Gastroesophageal sphincter (tissue), 3 donors: ENCODE measurements at regions not wholly inside any gene's neighbourhood (a gene's known extent, or its start where the extent isn't known, plus 50 kb on each side); places are given as distances from the start of the nearest gene placed in this dataset.

ENCODE experiments used
- EP300 ChIP-seq: sonication (generic); formaldehyde crosslinking; IDR thresholded peaks from one replicate; pipeline ENCODE4 v1.6.1; 2017; ENCODE audit warnings: antibody characterized with exemption, mild to moderate bottlenecking
- POLR2A ChIP-seq, 2 donors: fragments of 450-650 bp; IDR thresholded peaks; one replicate each; pipeline ENCODE4 v1.6.1; 2017; ENCODE audit warnings: antibody characterized with exemption in 2 of 2, mild to moderate bottlenecking in 2 of 2, moderate library complexity in 1 of 2
- POLR2AphosphoS5 ChIP-seq: sonication (generic); formaldehyde crosslinking; IDR thresholded peaks from one replicate; pipeline ENCODE4 v1.6.1; 2017; ENCODE audit warnings: antibody characterized with exemption
- TF ChIP-seq, protein P1 (sequence below), 4 experiments: fragments of 200-600 bp in 2 of 4; fragments of 450-650 bp in 2 of 4; sonication (generic) in 1 of 4; IDR thresholded peaks; one replicate each; pipeline ENCODE4 v1.5.1; 2017 to 2019; ENCODE audit warnings: antibody characterized with exemption in 4 of 4, mild to moderate bottlenecking in 2 of 4, moderate library complexity in 2 of 4

- TF ChIP-seq POLR2AphosphoS5 (no peak), POLR2A (IDR thresholded peaks at IDR 0.05) (no peak), EP300 (no peak)
- TF ChIP-seq, protein P1, sequence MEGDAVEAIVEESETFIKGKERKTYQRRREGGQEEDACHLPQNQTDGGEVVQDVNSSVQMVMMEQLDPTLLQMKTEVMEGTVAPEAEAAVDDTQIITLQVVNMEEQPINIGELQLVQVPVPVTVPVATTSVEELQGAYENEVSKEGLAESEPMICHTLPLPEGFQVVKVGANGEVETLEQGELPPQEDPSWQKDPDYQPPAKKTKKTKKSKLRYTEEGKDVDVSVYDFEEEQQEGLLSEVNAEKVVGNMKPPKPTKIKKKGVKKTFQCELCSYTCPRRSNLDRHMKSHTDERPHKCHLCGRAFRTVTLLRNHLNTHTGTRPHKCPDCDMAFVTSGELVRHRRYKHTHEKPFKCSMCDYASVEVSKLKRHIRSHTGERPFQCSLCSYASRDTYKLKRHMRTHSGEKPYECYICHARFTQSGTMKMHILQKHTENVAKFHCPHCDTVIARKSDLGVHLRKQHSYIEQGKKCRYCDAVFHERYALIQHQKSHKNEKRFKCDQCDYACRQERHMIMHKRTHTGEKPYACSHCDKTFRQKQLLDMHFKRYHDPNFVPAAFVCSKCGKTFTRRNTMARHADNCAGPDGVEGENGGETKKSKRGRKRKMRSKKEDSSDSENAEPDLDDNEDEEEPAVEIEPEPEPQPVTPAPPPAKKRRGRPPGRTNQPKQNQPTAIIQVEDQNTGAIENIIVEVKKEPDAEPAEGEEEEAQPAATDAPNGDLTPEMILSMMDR (IDR thresholded peaks at IDR 0.05), result no peak
Observed at GRCh38 chr18:10170375-10170774, 256.6 kb downstream of the VAPA start.
